H1 (cell line): ENCODE measurements at regions not wholly inside any gene's neighbourhood (a gene's known extent, or its start where the extent isn't known, plus 50 kb on each side); places are given as distances from the start of the nearest gene placed in this dataset.

Experiments
- CTCF ChIA-PET: fragments of 300-600 bp; sonication (Branson Sonifier 250); formaldehyde crosslinking; loops from one replicate; lab custom pipeline; 2021; ENCODE audit not compliant: partially characterized antibody; lab: Charles Lee
- POLR2A ChIA-PET: fragments of 300-600 bp; sonication (Branson Sonifier 250); formaldehyde crosslinking; loops from one replicate; lab custom pipeline; 2021; ENCODE audit warnings: inconsistent platforms; ENCODE audit not compliant: partially characterized antibody; lab: Charles Lee
- DNase-seq, 2 experiments: peaks; one replicate each; pipeline versions ENCODE4 v3.0.0 to v3.0.0-alpha.2; 2010 to 2022; ENCODE audit warnings: low spot score in 2 of 2, low read depth in 1 of 2, mixed read lengths in 1 of 2
- FAIRE-seq: peaks from 2 replicates; lab custom pipeline; 2011; peaks lifted over from hg19 to GRCh38; lab: Jason Lieb, UNC
- H2AFZ ChIP-seq: 2 replicates; pipeline ENCODE4 v1.8.1; 2012; ENCODE audit warnings: low read length, inconsistent platforms
- H2AK5ac ChIP-seq: 2 replicates; pipeline ENCODE4 v1.6.1; 2013; ENCODE audit warnings: low read depth, low read length
- H2BK120ac ChIP-seq: replicated peaks from 2 replicates; pipeline ENCODE3; 2013; ENCODE audit warnings: low read depth, low read length, inconsistent platforms
- H2BK12ac ChIP-seq: 2 replicates; pipeline ENCODE4 v1.6.1; 2013; ENCODE audit warnings: low read depth, low read length
- H2BK15ac ChIP-seq: 2 replicates; pipeline ENCODE4 v1.6.1; 2013; ENCODE audit warnings: low read length
- H2BK20ac ChIP-seq: 2 replicates; pipeline ENCODE4 v1.6.1; 2013; ENCODE audit warnings: low read length
- H2BK5ac ChIP-seq: 2 replicates; pipeline ENCODE4 v1.6.1; 2013; ENCODE audit warnings: low read depth, low read length
- H3K14ac ChIP-seq: 2 replicates; pipeline ENCODE4 v1.6.1; 2013; ENCODE audit warnings: inconsistent platforms; ENCODE audit not compliant: insufficient read length
- H3K18ac ChIP-seq: 2 replicates; pipeline ENCODE4 v1.6.1; 2013; ENCODE audit warnings: low read length; ENCODE audit errors: extremely low read depth
- H3K23ac ChIP-seq: 2 replicates; pipeline ENCODE4 v1.6.1; 2013; ENCODE audit warnings: inconsistent platforms; ENCODE audit not compliant: insufficient read length
- H3K23me2 ChIP-seq: 2 replicates; pipeline ENCODE4 v1.6.1; 2013; ENCODE audit warnings: low read depth, low read length
- H3K27ac ChIP-seq: 2 replicates; pipeline ENCODE4 v1.6.1; 2011; ENCODE audit warnings: low read depth, low read length, inconsistent platforms
- H3K27me3 ChIP-seq, 4 experiments: replicated peaks in 1 of 4; 1 replicate in 1 of 4; 2 replicates in 3 of 4; pipeline versions ENCODE4 v1.6.1 to v1.8.1; 2011 to 2013; ENCODE audit warnings: low read length in 3 of 4, mild to moderate bottlenecking in 3 of 4, inconsistent platforms in 2 of 4, mixed read lengths in 2 of 4, moderate library complexity in 1 of 4; ENCODE audit not compliant: control insufficient read depth in 3 of 4, insufficient read depth in 3 of 4; ENCODE audit errors: extremely low read depth in 1 of 4
- H3K36me3 ChIP-seq, 4 experiments: 2 replicates each; pipeline versions ENCODE4 v1.6.1 to v1.8.1; 2011 to 2013; ENCODE audit warnings: mild to moderate bottlenecking in 4 of 4, low read length in 3 of 4, moderate library complexity in 2 of 4, control low read depth in 1 of 4, inconsistent platforms in 1 of 4; ENCODE audit not compliant: insufficient read depth in 4 of 4, control insufficient read depth in 2 of 4
- H3K4ac ChIP-seq: replicated peaks from 2 replicates; pipeline ENCODE3; 2013; ENCODE audit warnings: low read length, low read depth, mixed read lengths, inconsistent platforms; ENCODE audit not compliant: insufficient read length
- H3K4me1 ChIP-seq, 4 experiments: replicated peaks in 1 of 4; 1 replicate in 1 of 4; 2 replicates in 3 of 4; pipeline versions ENCODE4 v1.6.1 to v1.8.1; 2011 to 2013; ENCODE audit warnings: low read length in 3 of 4, inconsistent platforms in 2 of 4, mixed read lengths in 1 of 4; ENCODE audit not compliant: insufficient read depth in 4 of 4, control insufficient read depth in 3 of 4
- H3K4me2 ChIP-seq, 2 experiments: 2 replicates each; pipeline versions ENCODE4 v1.6.1 to v1.8.1; 2011 to 2013; ENCODE audit warnings: low read depth in 2 of 2, low read length in 2 of 2, control low read depth in 1 of 2, inconsistent platforms in 1 of 2, mild to moderate bottlenecking in 1 of 2; ENCODE audit not compliant: insufficient read depth in 1 of 2
- H3K4me3 ChIP-seq, 4 experiments: fragments of 200-600, 300-600 bp in 1 of 4; sonication (generic), shearing (Covaris generic), sonication (Bioruptor Twin) in 1 of 4; 2 replicates each; pipeline versions ENCODE4 v1.5.1 to v1.8.1; 2011 to 2016; ENCODE audit warnings: low read length in 4 of 4, low read depth in 3 of 4, control low read depth in 2 of 4, inconsistent platforms in 2 of 4, mild to moderate bottlenecking in 2 of 4, mixed read lengths in 1 of 4, moderate library complexity in 1 of 4; ENCODE audit not compliant: insufficient read depth in 2 of 4; ENCODE audit errors: extremely low read depth in 1 of 4
- H3K56ac ChIP-seq: replicated peaks from 2 replicates; pipeline ENCODE3; 2013; ENCODE audit warnings: low read depth, mild to moderate bottlenecking, mixed read lengths, low read length, inconsistent platforms; ENCODE audit not compliant: insufficient read length
- H3K79me1 ChIP-seq: 2 replicates; pipeline ENCODE4 v1.6.1; 2013; ENCODE audit warnings: low read depth, low read length, control low read depth
- H3K79me2 ChIP-seq, 2 experiments: 2 replicates each; pipeline versions ENCODE4 v1.6.1 to v1.8.1; 2012 to 2013; ENCODE audit warnings: low read length in 2 of 2, mild to moderate bottlenecking in 2 of 2, inconsistent platforms in 1 of 2; ENCODE audit not compliant: insufficient read depth in 2 of 2, control insufficient read depth in 1 of 2
- H3K9ac ChIP-seq, 4 experiments: replicated peaks in 1 of 4; 1 replicate in 1 of 4; 2 replicates in 3 of 4; pipeline versions ENCODE4 v1.6.1 to v1.8.1; 2011 to 2013; ENCODE audit warnings: low read depth in 3 of 4, low read length in 3 of 4, control low read depth in 2 of 4, mild to moderate bottlenecking in 2 of 4, moderate library complexity in 2 of 4, inconsistent platforms in 1 of 4; ENCODE audit errors: extremely low read depth in 1 of 4
- H3K9me3 ChIP-seq, 2 experiments: 2 replicates each; pipeline versions ENCODE4 v1.6.1 to v1.8.1; 2012 to 2013; ENCODE audit warnings: mild to moderate bottlenecking in 2 of 2, moderate library complexity in 2 of 2, control low read depth in 1 of 2, inconsistent platforms in 1 of 2, low read depth in 1 of 2, low read length in 1 of 2, mixed read lengths in 1 of 2; ENCODE audit not compliant: insufficient read depth in 2 of 2
- H4K20me1 ChIP-seq, 2 experiments: replicated peaks in 1 of 2; 2 replicates each; pipeline versions ENCODE3 to v1.8.1; 2011 to 2013; ENCODE audit warnings: inconsistent platforms in 2 of 2, low read length in 2 of 2, mild to moderate bottlenecking in 1 of 2; ENCODE audit not compliant: insufficient read depth in 2 of 2, control insufficient read depth in 1 of 2
- H4K5ac ChIP-seq: 2 replicates; pipeline ENCODE4 v1.6.1; 2013; ENCODE audit warnings: low read length, low read depth, mixed read lengths, inconsistent platforms; ENCODE audit not compliant: insufficient read length
- H4K8ac ChIP-seq: 2 replicates; pipeline ENCODE4 v1.8.0; 2013; ENCODE audit warnings: mild to moderate bottlenecking, moderate library complexity, low read length, inconsistent platforms; ENCODE audit not compliant: insufficient read depth; ENCODE audit errors: extremely low read depth
- H4K91ac ChIP-seq: replicated peaks from 2 replicates; pipeline ENCODE3; 2013; ENCODE audit warnings: low read length, mixed read lengths, inconsistent platforms; ENCODE audit not compliant: insufficient read length
- ATF3 ChIP-seq: IDR thresholded peaks from 2 replicates; pipeline ENCODE4 v1.6.1; 2011; ENCODE audit warnings: low read depth, mild to moderate bottlenecking, low read length; ENCODE audit not compliant: insufficient read depth
- BRCA1 ChIP-seq: IDR thresholded peaks from 2 replicates; pipeline ENCODE4 v1.6.1; 2012; ENCODE audit warnings: low read depth, low read length, improper control_type of control experiment
- CEBPB ChIP-seq: IDR thresholded peaks from 2 replicates; pipeline ENCODE4 v1.6.1; 2012; ENCODE audit warnings: low read depth, low read length
- EP300 ChIP-seq, 2 experiments: IDR thresholded peaks; 1 replicate in 1 of 2; 2 replicates in 1 of 2; pipeline ENCODE4 v1.6.1; 2011 to 2012; ENCODE audit warnings: low read depth in 2 of 2, low read length in 2 of 2, mild to moderate bottlenecking in 2 of 2, borderline replicate concordance in 1 of 2, inconsistent platforms in 1 of 2, moderate library complexity in 1 of 2
- JUN ChIP-seq: IDR thresholded peaks from 2 replicates; pipeline ENCODE4 v1.6.1; 2011; ENCODE audit warnings: low read depth, mild to moderate bottlenecking, improper control_type of control experiment, low read length
- KDM4A ChIP-seq: IDR thresholded peaks from one replicate; pipeline ENCODE4 v1.7.1; 2012; ENCODE audit warnings: low read depth, mild to moderate bottlenecking, moderate library complexity, low read length, inconsistent platforms; ENCODE audit not compliant: severe bottlenecking
- POLR2A ChIP-seq, 2 experiments: IDR thresholded peaks; 1 replicate in 1 of 2; 2 replicates in 1 of 2; pipeline ENCODE4 v1.6.1; 2011; ENCODE audit warnings: low read depth in 2 of 2, low read length in 2 of 2, mild to moderate bottlenecking in 2 of 2; ENCODE audit errors: control extremely low read depth in 1 of 2
- SIX5 ChIP-seq: IDR thresholded peaks from 2 replicates; pipeline ENCODE4 v1.6.1; 2011; ENCODE audit warnings: mild to moderate bottlenecking, low read depth, low read length
- SP4 ChIP-seq: IDR thresholded peaks from 2 replicates; pipeline ENCODE4 v1.6.1; 2012; ENCODE audit warnings: low read length, inconsistent platforms
- whole genome bisulfite sequencing, 2 experiments: shearing (Covaris generic) in 1 of 2; methylation state at CpG; one replicate each; pipeline versions ENCODE4 v1.1.6 to v1.1.7; 2013 to 2015; ENCODE audit warnings: low lambda C conversion rate in 2 of 2, mixed read lengths in 2 of 2, inconsistent platforms in 1 of 2, low coverage in 1 of 2, missing lambda C conversion rate in 1 of 2; ENCODE audit not compliant: insufficient replicate concordance in 2 of 2, insufficient coverage in 1 of 2, insufficient read length in 1 of 2; ENCODE audit errors: extremely low coverage in 1 of 2, missing lambda C conversion rate in 1 of 2; 5-methylcytosine and 5-hydroxymethylcytosine counted together

DNA sequence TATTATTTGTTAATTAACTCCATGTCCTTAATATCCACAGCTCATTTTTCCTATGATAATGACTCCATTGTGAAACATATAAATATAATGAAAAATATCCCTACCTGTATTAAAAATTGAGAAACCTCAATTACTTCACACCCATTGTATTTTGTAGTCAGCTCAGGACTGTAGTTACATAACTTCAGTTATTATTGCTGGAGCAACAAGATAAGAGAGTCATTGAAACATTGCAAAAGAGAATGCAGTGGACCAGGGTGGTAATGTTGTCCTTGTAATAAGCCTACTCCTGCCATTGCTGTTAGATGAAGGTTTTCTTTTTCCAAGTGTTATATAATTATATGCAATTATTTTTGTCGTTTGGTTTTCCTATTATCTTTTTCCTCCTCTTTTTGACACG lies 184.4 kb downstream of the PRL start:
- Histone ChIP-seq H3K4me3 (no peak overlapping the region), H3K9ac (no peak overlapping the region), H3K14ac (no peak overlapping the region), H3K79me1 (no peaks in the 10 kb centered on the region), H3K36me3 (peaks cover 0 to 2% (median 0%) of the 10 kb centered on the region in 4 experiments; a peak in 2 of 8 replicates), H4K8ac (no peak overlapping the region), H3K79me2 (no peaks in the 10 kb centered on the region), H3K27me3 (no peaks in the 10 kb centered on the region), H4K20me1 (peaks cover 0 to 1% of the 10 kb centered on the region in 2 experiments), H2BK20ac (no peak overlapping the region), H2BK12ac (no peak overlapping the region), H3K23ac (no peak overlapping the region), H3K27ac (no peak overlapping the region), H3K4me1 (no peaks in the 10 kb centered on the region), H3K56ac (no peak overlapping the region), H2AFZ (no peak overlapping the region), H2BK15ac (no peak overlapping the region), H3K4ac (no peak overlapping the region), H3K9me3 (no peaks in the 10 kb centered on the region), H2AK5ac (no peak overlapping the region), H3K4me2 (no peak overlapping the region), H3K23me2 (no peaks in the 10 kb centered on the region), H2BK120ac (no peak overlapping the region), H2BK5ac (no peak overlapping the region), H4K5ac (no peak overlapping the region), H3K18ac (no peak overlapping the region), H4K91ac (no peak overlapping the region)
- ChIA-PET CTCF (no interaction called here), POLR2A (no interaction called here)
- WGBS, 2 experiments, result 86% methylated on average over 2 of the region's 2 CpGs; no CpG with 5 or more reads in 1 of the 2 experiments
- FAIRE-seq (no peak), DNase-seq (no peak)
- TF ChIP-seq EP300 (IDR thresholded peaks at IDR 0.05; ENCODE audit: borderline replicate concordance in 1 of 2, low read depth in 2 of 2, low read length in 2 of 2) (no peak), SP4 (no peak), CEBPB (no peak), ATF3 (no peak), KDM4A (no peak), BRCA1 (no peak), POLR2A (IDR thresholded peaks at IDR 0.05; ENCODE audit: control extremely low read depth in 1 of 2, low read depth in 2 of 2, low read length in 2 of 2) (no peak), JUN (no peak), SIX5 (no peak)
